Loucy (cell line): ENCODE measurements at regions not wholly inside any gene's neighbourhood (a gene's known extent, or its start where the extent isn't known, plus 50 kb on each side); places are given as distances from the start of the nearest gene placed in this dataset.

Source experiments
- EZH2phosphoT487 ChIP-seq: fragments of 200-600 bp; IDR thresholded peaks from 2 replicates; pipeline ENCODE4 v1.6.1; 2018; ENCODE audit warnings: antibody characterized with exemption, mild to moderate bottlenecking, moderate library complexity, borderline replicate concordance
- TF ChIP-seq, protein P1 (sequence below): fragments of 200-600 bp; sonication (generic); conservative IDR thresholded peaks from 2 replicates; pipeline ENCODE4 v1.5.1; 2014; ENCODE audit warnings: mild to moderate bottlenecking, antibody characterized with exemption, low read length

DNA sequence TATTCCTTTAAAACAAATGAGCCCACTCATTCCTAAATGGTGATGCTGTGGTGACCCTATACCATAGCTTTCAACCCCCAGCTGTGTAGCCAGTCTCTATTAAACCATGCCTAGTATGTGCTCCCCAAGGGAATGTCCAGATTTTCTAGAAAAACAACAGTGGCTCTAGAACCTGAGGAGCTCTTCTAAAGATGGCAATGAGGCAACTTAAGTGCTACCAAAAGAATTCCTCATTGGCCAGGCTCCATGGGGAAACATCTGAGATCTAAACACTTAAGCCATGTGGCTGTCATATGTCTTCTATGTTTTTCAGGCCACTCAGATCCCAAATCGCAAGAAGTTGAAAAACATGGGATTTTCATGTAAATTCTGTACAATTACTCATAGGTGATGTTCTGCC, 191.0 kb downstream of the TPBG start:
- TF ChIP-seq, protein P1, sequence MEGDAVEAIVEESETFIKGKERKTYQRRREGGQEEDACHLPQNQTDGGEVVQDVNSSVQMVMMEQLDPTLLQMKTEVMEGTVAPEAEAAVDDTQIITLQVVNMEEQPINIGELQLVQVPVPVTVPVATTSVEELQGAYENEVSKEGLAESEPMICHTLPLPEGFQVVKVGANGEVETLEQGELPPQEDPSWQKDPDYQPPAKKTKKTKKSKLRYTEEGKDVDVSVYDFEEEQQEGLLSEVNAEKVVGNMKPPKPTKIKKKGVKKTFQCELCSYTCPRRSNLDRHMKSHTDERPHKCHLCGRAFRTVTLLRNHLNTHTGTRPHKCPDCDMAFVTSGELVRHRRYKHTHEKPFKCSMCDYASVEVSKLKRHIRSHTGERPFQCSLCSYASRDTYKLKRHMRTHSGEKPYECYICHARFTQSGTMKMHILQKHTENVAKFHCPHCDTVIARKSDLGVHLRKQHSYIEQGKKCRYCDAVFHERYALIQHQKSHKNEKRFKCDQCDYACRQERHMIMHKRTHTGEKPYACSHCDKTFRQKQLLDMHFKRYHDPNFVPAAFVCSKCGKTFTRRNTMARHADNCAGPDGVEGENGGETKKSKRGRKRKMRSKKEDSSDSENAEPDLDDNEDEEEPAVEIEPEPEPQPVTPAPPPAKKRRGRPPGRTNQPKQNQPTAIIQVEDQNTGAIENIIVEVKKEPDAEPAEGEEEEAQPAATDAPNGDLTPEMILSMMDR: no peak
- TF ChIP-seq EZH2phosphoT487: no peak
